Gastrocnemius medialis (tissue), 4 donors: ENCODE measurements at regions not wholly inside any gene's neighbourhood (a gene's known extent, or its start where the extent isn't known, plus 50 kb on each side); places are given as distances from the start of the nearest gene placed in this dataset.
A peak's percentile ranks its signal among the peaks of the same experiment; 100 is the strongest.

ENCODE experiments used
- ATAC-seq, 2 donors: fragments of 150-250 bp; one replicate each; pipeline ENCODE4 v1.9.1; 2016
- DNase-seq, 2 donors: peaks; one replicate each; pipeline ENCODE4 v3.0.0-alpha.2; 2019
- H3K27ac ChIP-seq, 4 donors: fragments of 200-600 bp; sonication (generic); 1 replicate in 1 of 4; 2 replicates in 3 of 4; pipeline ENCODE4 v1.5.1; 2016 to 2018; ENCODE audit warnings: mild to moderate bottlenecking in 2 of 4, moderate library complexity in 1 of 4
- H3K27me3 ChIP-seq, 3 donors: fragments of 200-600 bp; sonication (generic) in 2 of 3; 1 replicate in 1 of 3; 2 replicates in 2 of 3; pipeline versions ENCODE4 v1.5.1 to v1.6.0; 2016 to 2019; ENCODE audit warnings: mild to moderate bottlenecking in 1 of 3, moderate library complexity in 1 of 3
- H3K36me3 ChIP-seq, 2 donors: fragments of 200-600 bp; sonication (generic) in 1 of 2; one replicate each; pipeline ENCODE4 v1.5.1; 2017 to 2018
- H3K4me1 ChIP-seq, 2 donors: fragments of 200-600 bp; sonication (generic) in 1 of 2; one replicate each; pipeline ENCODE4 v1.5.1; 2016 to 2017; ENCODE audit warnings: mild to moderate bottlenecking in 2 of 2
- H3K4me3 ChIP-seq, 4 donors: fragments of 200-600 bp; sonication (generic) in 3 of 4; 1 replicate in 1 of 4; 2 replicates in 3 of 4; pipeline ENCODE4 v1.5.1; 2016 to 2019; ENCODE audit warnings: mild to moderate bottlenecking in 2 of 4
- H3K9me3 ChIP-seq, 3 donors: fragments of 200-600 bp; sonication (generic) in 2 of 3; 1 replicate in 1 of 3; 2 replicates in 2 of 3; pipeline ENCODE4 v1.5.1; 2016 to 2019
- POLR2A ChIP-seq, 2 donors: fragments of 450-650 bp; IDR thresholded peaks; one replicate each; pipeline ENCODE4 v1.6.1; 2017; ENCODE audit warnings: antibody characterized with exemption in 2 of 2, mild to moderate bottlenecking in 2 of 2, moderate library complexity in 2 of 2
- in situ Hi-C, 4 donors: fragments of 200-750 bp; cut with MboI; loops; one replicate each; pipeline versions ENCODE4 v1.15.0 to v1.8.0; 2017; ENCODE audit warnings: low sequenced_read_pairs in 4 of 4
- intact Hi-C: fragments of 100-400 bp; cut with DNase I; formaldehyde crosslinking; loops from one replicate; pipeline ENCODE4 v1.15.1; 2023; ENCODE audit warnings: low total_unique reads
- TF ChIP-seq, protein P1 (sequence below), 5 experiments: fragments of 450-650 bp in 3 of 5; fragments of 200-600 bp in 2 of 5; sonication (generic) in 2 of 5; IDR thresholded peaks in 4 of 5; conservative IDR thresholded peaks in 1 of 5; 1 replicate in 4 of 5; 2 replicates in 1 of 5; pipeline ENCODE4 v1.5.1; 2016 to 2019; ENCODE audit warnings: antibody characterized with exemption in 5 of 5, mild to moderate bottlenecking in 3 of 5, moderate library complexity in 3 of 5

DNA sequence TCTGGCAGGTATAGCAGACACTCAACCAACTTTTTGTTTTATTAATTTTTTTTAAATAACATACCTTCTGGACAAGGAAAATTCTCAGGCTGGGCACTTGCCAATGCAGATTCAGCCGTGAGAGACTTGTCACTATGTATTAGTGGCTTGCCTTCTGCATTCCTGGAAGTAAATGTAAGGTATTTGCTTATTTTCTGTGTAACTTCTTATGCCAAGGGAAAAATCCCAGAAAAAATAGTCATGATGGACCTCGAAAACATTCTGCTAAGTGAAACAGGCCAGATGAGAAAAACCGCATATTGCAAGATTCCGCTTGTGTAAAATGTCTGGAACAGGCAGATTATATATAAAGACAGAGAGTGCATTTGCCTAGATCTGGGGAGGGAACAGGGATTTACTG lies 260.3 kb upstream of the DAPK1 start:
- no peak for DNase-seq
- no peak overlapping the region for H3K27ac ChIP-seq
- no peaks in the 10 kb centered on the region for H3K36me3 ChIP-seq
- in situ Hi-C loops, result no loop called here
- no peaks in the 10 kb centered on the region for H3K9me3 ChIP-seq
- H3K27me3 ChIP-seq, result no peaks in the 10 kb centered on the region
- H3K4me3 ChIP-seq, result no peak overlapping the region
- no peak for ATAC-seq
- intact Hi-C loops, result no loop called here
- TF ChIP-seq, protein P1, sequence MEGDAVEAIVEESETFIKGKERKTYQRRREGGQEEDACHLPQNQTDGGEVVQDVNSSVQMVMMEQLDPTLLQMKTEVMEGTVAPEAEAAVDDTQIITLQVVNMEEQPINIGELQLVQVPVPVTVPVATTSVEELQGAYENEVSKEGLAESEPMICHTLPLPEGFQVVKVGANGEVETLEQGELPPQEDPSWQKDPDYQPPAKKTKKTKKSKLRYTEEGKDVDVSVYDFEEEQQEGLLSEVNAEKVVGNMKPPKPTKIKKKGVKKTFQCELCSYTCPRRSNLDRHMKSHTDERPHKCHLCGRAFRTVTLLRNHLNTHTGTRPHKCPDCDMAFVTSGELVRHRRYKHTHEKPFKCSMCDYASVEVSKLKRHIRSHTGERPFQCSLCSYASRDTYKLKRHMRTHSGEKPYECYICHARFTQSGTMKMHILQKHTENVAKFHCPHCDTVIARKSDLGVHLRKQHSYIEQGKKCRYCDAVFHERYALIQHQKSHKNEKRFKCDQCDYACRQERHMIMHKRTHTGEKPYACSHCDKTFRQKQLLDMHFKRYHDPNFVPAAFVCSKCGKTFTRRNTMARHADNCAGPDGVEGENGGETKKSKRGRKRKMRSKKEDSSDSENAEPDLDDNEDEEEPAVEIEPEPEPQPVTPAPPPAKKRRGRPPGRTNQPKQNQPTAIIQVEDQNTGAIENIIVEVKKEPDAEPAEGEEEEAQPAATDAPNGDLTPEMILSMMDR (IDR thresholded peaks at IDR 0.05 in 4 of 5, conservative IDR thresholded peaks at IDR 0.05 in 1 of 5), result no peak
- TF ChIP-seq POLR2A (IDR thresholded peaks at IDR 0.05), result no peak
- H3K4me1 ChIP-seq, result peaks cover 0 to 11% of the 10 kb centered on the region in 2 donors

DNA sequence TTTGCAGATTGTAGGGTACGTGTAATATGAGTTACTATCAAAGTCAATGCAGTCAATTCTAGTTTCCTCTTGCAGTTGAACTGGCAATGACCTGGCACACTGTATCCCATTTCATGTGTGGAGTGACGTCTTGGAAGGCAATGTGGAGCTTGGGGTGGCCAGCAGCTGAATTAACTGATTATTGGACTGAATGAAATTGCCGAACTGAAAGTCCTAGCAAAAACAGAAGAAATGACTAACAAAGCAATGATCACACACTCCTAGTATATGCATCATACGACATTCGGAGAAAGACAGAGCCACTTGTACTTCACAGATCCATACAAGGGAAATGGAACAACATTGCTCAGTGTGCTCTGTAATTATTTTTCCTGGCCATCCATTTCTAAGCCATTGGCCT lies 259.1 kb upstream of the DAPK1 start:
- no peak for DNase-seq
- in situ Hi-C loops, result no loop called here
- TF ChIP-seq POLR2A (IDR thresholded peaks at IDR 0.05), result no peak
- TF ChIP-seq, protein P1 (IDR thresholded peaks at IDR 0.05 in 4 of 5, conservative IDR thresholded peaks at IDR 0.05 in 1 of 5), result no peak
- Histone ChIP-seq H3K36me3 (no peaks in the 10 kb centered on the region), H3K27me3 (no peaks in the 10 kb centered on the region), H3K27ac (no peak overlapping the region), H3K4me1 (peaks cover 0 to 11% of the 10 kb centered on the region in 2 donors), H3K9me3 (no peaks in the 10 kb centered on the region), H3K4me3 (peak overlapping the region in 2 of 4 donors; percentile 7 to 9)
- no peak for ATAC-seq
- intact Hi-C loops, result no loop called here

DNA sequence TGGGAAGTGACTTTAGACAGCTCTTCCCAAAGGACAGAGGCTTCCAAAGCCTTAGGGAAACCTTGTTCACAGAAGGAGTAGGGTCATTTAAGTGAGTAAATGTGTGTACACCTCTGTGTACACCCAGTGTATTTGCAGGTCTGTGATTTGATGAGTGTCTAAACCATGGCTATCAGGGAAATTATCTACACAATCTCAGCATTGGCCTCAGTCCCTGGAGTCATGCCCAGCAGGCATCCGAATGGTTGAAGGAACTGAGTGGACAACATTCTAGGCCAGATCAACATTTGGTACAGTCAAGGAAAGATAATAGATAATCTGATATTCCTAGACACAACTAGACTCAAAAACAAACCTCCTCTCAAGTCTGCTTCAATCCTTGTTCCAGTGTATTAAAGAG lies 258.4 kb upstream of the DAPK1 start:
- no peak for TF ChIP-seq POLR2A (IDR thresholded peaks at IDR 0.05)
- TF ChIP-seq, protein P1 (IDR thresholded peaks at IDR 0.05 in 4 of 5, conservative IDR thresholded peaks at IDR 0.05 in 1 of 5), result no peak
- Histone ChIP-seq H3K36me3 (no peaks in the 10 kb centered on the region), H3K9me3 (no peaks in the 10 kb centered on the region), H3K27me3 (no peaks in the 10 kb centered on the region), H3K27ac (no peak overlapping the region), H3K4me3 (no peak overlapping the region), H3K4me1 (peaks cover 0 to 11% of the 10 kb centered on the region in 2 donors)
- in situ Hi-C loops, result no loop called here
- intact Hi-C loops, result no loop called here
- ATAC-seq, result no peak
- no peak for DNase-seq

DNA sequence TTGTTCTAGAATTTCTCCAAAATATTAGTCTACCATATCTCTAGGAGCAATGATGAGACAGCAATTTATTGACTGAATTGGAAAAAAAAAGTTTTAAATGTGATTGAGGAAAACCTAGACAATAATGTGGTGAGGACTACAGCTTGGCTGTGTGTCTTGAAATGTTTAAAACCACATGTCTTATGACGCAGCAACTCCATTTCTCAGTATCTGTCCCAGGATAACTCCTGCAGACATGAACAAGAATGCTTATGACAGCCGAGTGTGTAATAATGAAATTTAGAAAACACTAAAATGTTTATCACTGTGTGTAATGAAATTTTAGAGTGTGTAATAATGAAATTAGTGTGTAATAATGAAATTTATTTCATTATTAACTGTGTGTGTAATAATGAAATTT lies 254.1 kb upstream of the DAPK1 start:
- TF ChIP-seq, protein P1 (IDR thresholded peaks at IDR 0.05 in 4 of 5, conservative IDR thresholded peaks at IDR 0.05 in 1 of 5), result no peak
- no peak for TF ChIP-seq POLR2A (IDR thresholded peaks at IDR 0.05)
- no peak for ATAC-seq
- H3K27ac ChIP-seq, result no peak overlapping the region
- H3K9me3 ChIP-seq, result no peaks in the 10 kb centered on the region
- intact Hi-C loops (no loop called here), in situ Hi-C loops (no loop called here)
- H3K27me3 ChIP-seq, result no peaks in the 10 kb centered on the region
- no peaks in the 10 kb centered on the region for H3K36me3 ChIP-seq
- H3K4me3 ChIP-seq, result no peak overlapping the region
- H3K4me1 ChIP-seq, result peaks cover 0 to 4% of the 10 kb centered on the region in 2 donors
- DNase-seq, result no peak

DNA sequence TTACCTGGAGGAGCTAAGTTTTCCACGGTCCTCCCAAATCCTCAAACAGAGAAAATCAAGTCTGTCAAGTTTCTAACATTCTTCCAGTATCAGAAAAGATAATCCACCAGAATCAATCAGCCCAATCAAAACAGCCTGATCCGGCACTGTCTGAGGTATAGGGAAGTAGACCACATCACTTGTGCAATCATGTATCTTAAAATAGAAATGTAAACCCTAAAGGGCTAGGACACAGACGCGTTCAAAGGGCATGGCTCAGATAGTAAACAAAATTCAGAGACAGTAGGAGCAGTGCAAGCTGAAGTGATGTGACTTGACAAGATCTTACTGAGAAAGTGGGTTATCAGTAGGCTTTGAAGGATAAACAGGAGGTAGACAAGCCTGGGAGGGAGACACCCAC lies 252.4 kb upstream of the DAPK1 start:
- in situ Hi-C loops, result no loop called here
- H3K4me3 ChIP-seq, result no peak overlapping the region

More for the DNA sequence above, 252.4 kb upstream of the DAPK1 start:
- Histone ChIP-seq H3K4me1 (no peaks in the 10 kb centered on the region), H3K27ac (no peak overlapping the region), H3K36me3 (no peaks in the 10 kb centered on the region), H3K9me3 (no peaks in the 10 kb centered on the region), H3K27me3 (no peaks in the 10 kb centered on the region)
- ATAC-seq (no peak), DNase-seq (no peak)
- TF ChIP-seq, protein P1 (IDR thresholded peaks at IDR 0.05 in 4 of 5, conservative IDR thresholded peaks at IDR 0.05 in 1 of 5), result no peak
- no peak for TF ChIP-seq POLR2A (IDR thresholded peaks at IDR 0.05)
- intact Hi-C loops, result no loop called here
